Fibroblast of skin of left biceps (primary cell): ENCODE measurements at regions not wholly inside any gene's neighbourhood (a gene's known extent, or its start where the extent isn't known, plus 50 kb on each side); places are given as distances from the start of the nearest gene placed in this dataset.
"Not testable (repeated sequence)": the region's sequence is repeated elsewhere in the genome, so short reads cannot be mapped to it uniquely, and the experiment has no call there.

ENCODE experiments used
- DNase-seq, 2 experiments: peaks; one replicate each; pipeline ENCODE4 v3.0.0-alpha.2; 2013; ENCODE audit warnings: low read depth in 2 of 2

- no peak for DNase-seq
Observed at GRCh38 chr2:111665551-111666116, 218.4 kb downstream of the ANAPC1 start.

- no peak for DNase-seq
Observed at GRCh38 chr2:111666160-111666559, 217.8 kb downstream of the ANAPC1 start.

GRCh38 chr2:111667001-111667400 is 217.0 kb downstream of the ANAPC1 start:
- DNase-seq = no peak

- peak in 1 of 2 experiments; percentile 44 for DNase-seq
Observed at GRCh38 chr2:111667542-111668273, 216.3 kb downstream of the ANAPC1 start.

GRCh38 chr2:111668274-111668616 is 215.7 kb downstream of the ANAPC1 start:
- DNase-seq = no peak

GRCh38 chr2:111668741-111669140 is 215.3 kb downstream of the ANAPC1 start:
- no peak for DNase-seq

GRCh38 chr2:111669928-111670695 is 213.9 kb downstream of the ANAPC1 start:
- DNase-seq = no peak

- DNase-seq = no peak
Observed at GRCh38 chr2:111670776-111671175, 213.2 kb downstream of the ANAPC1 start.

GRCh38 chr2:111671426-111672150 is 212.4 kb downstream of the ANAPC1 start:
- no peak for DNase-seq

GRCh38 chr2:111672641-111673040 is 211.4 kb downstream of the ANAPC1 start:
- not testable (repeated sequence) for DNase-seq

GRCh38 chr2:111673526-111673925 is 210.5 kb downstream of the ANAPC1 start:
- no peak for DNase-seq

GRCh38 chr2:111675419-111676194 is 208.4 kb downstream of the ANAPC1 start:
- DNase-seq = no peak

- DNase-seq = no peak
Observed at GRCh38 chr2:111676291-111676822, 207.6 kb downstream of the ANAPC1 start.

GRCh38 chr2:111678161-111678560 is 205.8 kb downstream of the ANAPC1 start:
- DNase-seq = no peak

- no peak for DNase-seq
Observed at GRCh38 chr2:111678651-111679050, 205.3 kb downstream of the ANAPC1 start.

- no peak for DNase-seq
Observed at GRCh38 chr2:111679202-111679601, 204.8 kb downstream of the ANAPC1 start.

- DNase-seq = no peak
Observed at GRCh38 chr2:111684611-111685010, 199.4 kb downstream of the ANAPC1 start.

GRCh38 chr2:111685342-111685741 is 198.7 kb downstream of the ANAPC1 start:
- DNase-seq = no peak

- no peak for DNase-seq
Observed at GRCh38 chr2:111686994-111687393, 197.0 kb downstream of the ANAPC1 start.

- DNase-seq = no peak
Observed at GRCh38 chr2:111687911-111688310, 196.1 kb downstream of the ANAPC1 start.

GRCh38 chr2:111688482-111688881 is 195.5 kb downstream of the ANAPC1 start:
- no peak for DNase-seq
